Naive thymus-derived CD8-positive, alpha-beta T cell (primary cell): ENCODE measurements at regions not wholly inside any gene's neighbourhood (a gene's known extent, or its start where the extent isn't known, plus 50 kb on each side); places are given as distances from the start of the nearest gene placed in this dataset.
A peak's percentile ranks its signal among the peaks of the same experiment; 100 is the strongest.

Experiments used
- ATAC-seq, 2 donors: fragments of 150-1000 bp; cut with Tn5 transposase in 1 of 2; sonication (Bioruptor Pico), chemical (Tn5 transposase) in 1 of 2; 1 replicate in 1 of 2; 2 replicates in 1 of 2; pipeline ENCODE4 v1.10.0; 2021; ENCODE audit warnings: mild to moderate bottlenecking in 2 of 2, moderate library complexity in 2 of 2
- POLR2A ChIA-PET: fragments of 350-600 bp; sonication (Branson Sonifier 250); formaldehyde crosslinking; loops from one replicate; lab custom pipeline; 2021; ENCODE audit warnings: antibody characterized with exemption; lab: Charles Lee
- DNase-seq, 10 donors: peaks; one replicate each; pipeline versions ENCODE4 v3.0.0 to v3.0.0-alpha.2; 2020 to 2022
- H3K27ac Mint-ChIP-seq, 10 donors: one replicate each; pipeline ENCODE4 v1.8.0; 2020 to 2022; ENCODE audit warnings: mild to moderate bottlenecking in 10 of 10, mixed read lengths in 10 of 10, moderate library complexity in 4 of 10, inconsistent platforms in 1 of 10
- H3K27me3 Mint-ChIP-seq, 5 donors: one replicate each; pipeline ENCODE4 v1.8.0; 2021 to 2022; ENCODE audit warnings: mixed read lengths in 5 of 5
- H3K36me3 Mint-ChIP-seq, 3 donors: one replicate each; pipeline ENCODE4 v1.8.0; 2020 to 2022; ENCODE audit warnings: mixed read lengths in 3 of 3, mild to moderate bottlenecking in 2 of 3, inconsistent platforms in 1 of 3
- H3K4me1 Mint-ChIP-seq, 4 donors: one replicate each; pipeline ENCODE4 v1.8.0; 2021 to 2022; ENCODE audit warnings: mixed read lengths in 4 of 4
- H3K4me3 Mint-ChIP-seq, 10 donors: one replicate each; pipeline ENCODE4 v1.8.0; 2020 to 2022; ENCODE audit warnings: mild to moderate bottlenecking in 10 of 10, mixed read lengths in 10 of 10, moderate library complexity in 6 of 10, inconsistent platforms in 1 of 10
- H3K9me3 Mint-ChIP-seq, 9 donors: one replicate each; pipeline ENCODE4 v1.8.0; 2020 to 2022; ENCODE audit warnings: mixed read lengths in 9 of 9, mild to moderate bottlenecking in 3 of 9, inconsistent platforms in 1 of 9, moderate library complexity in 1 of 9

- DNase-seq = peak in 1 of 10 donors; percentile 6
- peaks cover 0 to 12% (median 5%) of the 10 kb centered on the region in 5 donors for H3K27me3 Mint-ChIP-seq
- POLR2A ChIA-PET = no interaction called here
- ATAC-seq = no peak
- H3K36me3 Mint-ChIP-seq = no peaks in the 10 kb centered on the region
- no peak overlapping the region for H3K27ac Mint-ChIP-seq
- H3K9me3 Mint-ChIP-seq = no peaks in the 10 kb centered on the region
- peaks cover 0 to 2% (median 0%) of the 10 kb centered on the region in 4 donors for H3K4me1 Mint-ChIP-seq
- H3K4me3 Mint-ChIP-seq = no peak overlapping the region
These were observed 416.5 kb upstream of the TLE4 start for GRCh38 chr9:79155308-79155707.

GRCh38 chr9:79163544-79163943 is 408.2 kb upstream of the TLE4 start:
- H3K27me3 Mint-ChIP-seq = peaks cover 0 to 14% (median 5%) of the 10 kb centered on the region in 5 donors
- POLR2A ChIA-PET = no interaction called here
- H3K9me3 Mint-ChIP-seq = peaks cover 0 to 2% (median 0%) of the 10 kb centered on the region in 9 donors
- H3K36me3 Mint-ChIP-seq = no peaks in the 10 kb centered on the region
- peak overlapping the region in 2 of 10 donors; percentile 18 to 26 for H3K4me3 Mint-ChIP-seq
- DNase-seq = no peak
- peak overlapping the region in 1 of 10 donors; percentile 1 for H3K27ac Mint-ChIP-seq
- H3K4me1 Mint-ChIP-seq = peaks cover 4 to 25% (median 13%) of the 10 kb centered on the region in 4 donors
- no peak for ATAC-seq

GRCh38 chr9:79164406-79164805 is 407.4 kb upstream of the TLE4 start:
- H3K27me3 Mint-ChIP-seq = peaks cover 5 to 17% (median 5%) of the 10 kb centered on the region in 5 donors
- peaks cover 0 to 5% (median 0%) of the 10 kb centered on the region in 9 donors for H3K9me3 Mint-ChIP-seq
- H3K4me3 Mint-ChIP-seq = no peak overlapping the region
- H3K36me3 Mint-ChIP-seq = no peaks in the 10 kb centered on the region
- POLR2A ChIA-PET = no interaction called here
- ATAC-seq (no peak), DNase-seq (no peak)
- peaks cover 4 to 25% (median 13%) of the 10 kb centered on the region in 4 donors for H3K4me1 Mint-ChIP-seq
- H3K27ac Mint-ChIP-seq = peak overlapping the region in 1 of 10 donors; percentile 19

- POLR2A ChIA-PET = no interaction called here
- no peak for DNase-seq
- H3K27ac Mint-ChIP-seq = no peak overlapping the region
- peaks cover 0 to 13% (median 0%) of the 10 kb centered on the region in 9 donors for H3K9me3 Mint-ChIP-seq
- H3K4me1 Mint-ChIP-seq = peaks cover 4 to 25% (median 13%) of the 10 kb centered on the region in 4 donors
- peaks cover 0 to 5% (median 0%) of the 10 kb centered on the region in 3 donors for H3K36me3 Mint-ChIP-seq
- no peak for ATAC-seq
- no peak overlapping the region for H3K4me3 Mint-ChIP-seq
- H3K27me3 Mint-ChIP-seq = peaks cover 5 to 20% (median 8%) of the 10 kb centered on the region in 5 donors
These were observed 406.6 kb upstream of the TLE4 start for GRCh38 chr9:79165020-79165780.

- H3K27me3 Mint-ChIP-seq = peaks cover 5 to 24% (median 10%) of the 10 kb centered on the region in 5 donors
- H3K36me3 Mint-ChIP-seq = peaks cover 0 to 5% (median 0%) of the 10 kb centered on the region in 3 donors
- peaks cover 0 to 17% (median 3%) of the 10 kb centered on the region in 9 donors for H3K9me3 Mint-ChIP-seq
- DNase-seq (no peak), ATAC-seq (no peak)
- no peak overlapping the region for H3K27ac Mint-ChIP-seq
- POLR2A ChIA-PET = no interaction called here
- H3K4me1 Mint-ChIP-seq = peaks cover 4 to 25% (median 13%) of the 10 kb centered on the region in 4 donors
- H3K4me3 Mint-ChIP-seq = no peak overlapping the region
These were observed 405.8 kb upstream of the TLE4 start for GRCh38 chr9:79166005-79166404.

GRCh38 chr9:79170643-79171042 is 401.1 kb upstream of the TLE4 start:
- no peak overlapping the region for H3K27ac Mint-ChIP-seq
- peaks cover 0 to 26% (median 3%) of the 10 kb centered on the region in 9 donors for H3K9me3 Mint-ChIP-seq
- no peaks in the 10 kb centered on the region for H3K4me1 Mint-ChIP-seq
- H3K36me3 Mint-ChIP-seq = peaks cover 0 to 5% (median 0%) of the 10 kb centered on the region in 3 donors
- H3K27me3 Mint-ChIP-seq = peaks cover 3 to 25% (median 10%) of the 10 kb centered on the region in 5 donors
- DNase-seq (no peak), ATAC-seq (no peak)
- H3K4me3 Mint-ChIP-seq = no peak overlapping the region
- POLR2A ChIA-PET = no interaction called here

GRCh38 chr9:79173932-79174331 is 397.8 kb upstream of the TLE4 start:
- no peak overlapping the region for H3K27ac Mint-ChIP-seq
- H3K27me3 Mint-ChIP-seq = peaks cover 0 to 11% (median 6%) of the 10 kb centered on the region in 5 donors
- H3K9me3 Mint-ChIP-seq = peaks cover 0 to 26% (median 3%) of the 10 kb centered on the region in 9 donors
- DNase-seq = no peak
- ATAC-seq = no peak
- POLR2A ChIA-PET = no interaction called here
- H3K4me1 Mint-ChIP-seq = no peaks in the 10 kb centered on the region
- H3K4me3 Mint-ChIP-seq = no peak overlapping the region
- H3K36me3 Mint-ChIP-seq = peaks cover 0 to 5% (median 0%) of the 10 kb centered on the region in 3 donors

- DNase-seq (no peak), ATAC-seq (no peak)
- no peak overlapping the region for H3K4me3 Mint-ChIP-seq
- peaks cover 0 to 11% (median 2%) of the 10 kb centered on the region in 9 donors for H3K9me3 Mint-ChIP-seq
- H3K27ac Mint-ChIP-seq = no peak overlapping the region
- peaks cover 0 to 3% (median 0%) of the 10 kb centered on the region in 5 donors for H3K27me3 Mint-ChIP-seq
- no peaks in the 10 kb centered on the region for H3K36me3 Mint-ChIP-seq
- POLR2A ChIA-PET = no interaction called here
- H3K4me1 Mint-ChIP-seq = no peaks in the 10 kb centered on the region
These were observed 395.6 kb upstream of the TLE4 start for GRCh38 chr9:79176014-79176697.

- POLR2A ChIA-PET = no interaction called here
- Mint-ChIP-seq H3K4me1 (no peaks in the 10 kb centered on the region), H3K27me3 (peaks cover 0 to 6% (median 3%) of the 10 kb centered on the region in 5 donors), H3K4me3 (no peak overlapping the region), H3K36me3 (no peaks in the 10 kb centered on the region), H3K9me3 (peaks cover 0 to 8% (median 4%) of the 10 kb centered on the region in 9 donors), H3K27ac (no peak overlapping the region)
- ATAC-seq = no peak
- no peak for DNase-seq
These were observed 386.9 kb upstream of the TLE4 start for GRCh38 chr9:79184831-79185230.

GRCh38 chr9:79185866-79186265 is 385.9 kb upstream of the TLE4 start:
- no peaks in the 10 kb centered on the region for H3K36me3 Mint-ChIP-seq
- no peak overlapping the region for H3K27ac Mint-ChIP-seq
- no peak for ATAC-seq
- peaks cover 0 to 5% (median 0%) of the 10 kb centered on the region in 9 donors for H3K9me3 Mint-ChIP-seq
- DNase-seq = no peak
- H3K4me1 Mint-ChIP-seq = no peaks in the 10 kb centered on the region
- peaks cover 0 to 7% (median 6%) of the 10 kb centered on the region in 5 donors for H3K27me3 Mint-ChIP-seq
- POLR2A ChIA-PET = no interaction called here
- no peak overlapping the region for H3K4me3 Mint-ChIP-seq

- Mint-ChIP-seq H3K4me1 (no peaks in the 10 kb centered on the region), H3K36me3 (no peaks in the 10 kb centered on the region), H3K27me3 (peaks cover 0 to 9% (median 5%) of the 10 kb centered on the region in 5 donors), H3K9me3 (peaks cover 0 to 5% (median 0%) of the 10 kb centered on the region in 9 donors), H3K27ac (no peak overlapping the region), H3K4me3 (no peak overlapping the region)
- ATAC-seq = no peak
- POLR2A ChIA-PET = no interaction called here
- no peak for DNase-seq
These were observed 382.2 kb upstream of the TLE4 start for GRCh38 chr9:79189511-79189924.

- no peak overlapping the region for H3K4me3 Mint-ChIP-seq
- H3K27ac Mint-ChIP-seq = no peak overlapping the region
- H3K27me3 Mint-ChIP-seq = peaks cover 4 to 9% (median 9%) of the 10 kb centered on the region in 5 donors
- DNase-seq (no peak), ATAC-seq (no peak)
- H3K4me1 Mint-ChIP-seq = no peaks in the 10 kb centered on the region
- no peaks in the 10 kb centered on the region for H3K36me3 Mint-ChIP-seq
- H3K9me3 Mint-ChIP-seq = peaks cover 0 to 3% (median 0%) of the 10 kb centered on the region in 9 donors
- POLR2A ChIA-PET = no interaction called here
These were observed 378.8 kb upstream of the TLE4 start for GRCh38 chr9:79193001-79193400.
